Tibial nerve (tissue), 3 donors: ENCODE measurements at regions not wholly inside any gene's neighbourhood (a gene's known extent, or its start where the extent isn't known, plus 50 kb on each side); places are given as distances from the start of the nearest gene placed in this dataset.

Experiments used
- POLR2A ChIP-seq, 2 donors: fragments of 450-650 bp; IDR thresholded peaks; one replicate each; pipeline ENCODE4 v1.6.1; 2017; ENCODE audit warnings: antibody characterized with exemption in 2 of 2, mild to moderate bottlenecking in 2 of 2, moderate library complexity in 2 of 2
- TF ChIP-seq, protein P1 (sequence below), 5 experiments: fragments of 200-600 bp in 3 of 5; fragments of 450-650 bp in 2 of 5; sonication (generic) in 3 of 5; IDR thresholded peaks; one replicate each; pipeline ENCODE4 v1.5.1; 2016 to 2019; ENCODE audit warnings: antibody characterized with exemption in 5 of 5, mild to moderate bottlenecking in 3 of 5, moderate library complexity in 2 of 5

- TF ChIP-seq POLR2A (IDR thresholded peaks at IDR 0.05), result no peak
- TF ChIP-seq, protein P1, sequence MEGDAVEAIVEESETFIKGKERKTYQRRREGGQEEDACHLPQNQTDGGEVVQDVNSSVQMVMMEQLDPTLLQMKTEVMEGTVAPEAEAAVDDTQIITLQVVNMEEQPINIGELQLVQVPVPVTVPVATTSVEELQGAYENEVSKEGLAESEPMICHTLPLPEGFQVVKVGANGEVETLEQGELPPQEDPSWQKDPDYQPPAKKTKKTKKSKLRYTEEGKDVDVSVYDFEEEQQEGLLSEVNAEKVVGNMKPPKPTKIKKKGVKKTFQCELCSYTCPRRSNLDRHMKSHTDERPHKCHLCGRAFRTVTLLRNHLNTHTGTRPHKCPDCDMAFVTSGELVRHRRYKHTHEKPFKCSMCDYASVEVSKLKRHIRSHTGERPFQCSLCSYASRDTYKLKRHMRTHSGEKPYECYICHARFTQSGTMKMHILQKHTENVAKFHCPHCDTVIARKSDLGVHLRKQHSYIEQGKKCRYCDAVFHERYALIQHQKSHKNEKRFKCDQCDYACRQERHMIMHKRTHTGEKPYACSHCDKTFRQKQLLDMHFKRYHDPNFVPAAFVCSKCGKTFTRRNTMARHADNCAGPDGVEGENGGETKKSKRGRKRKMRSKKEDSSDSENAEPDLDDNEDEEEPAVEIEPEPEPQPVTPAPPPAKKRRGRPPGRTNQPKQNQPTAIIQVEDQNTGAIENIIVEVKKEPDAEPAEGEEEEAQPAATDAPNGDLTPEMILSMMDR (IDR thresholded peaks at IDR 0.05), result no peak
These were observed 466.7 kb downstream of the TNS1 start for GRCh38 chr2:217535957-217536708.
